Kidney (tissue), 13 donors: ENCODE measurements at regions not wholly inside any gene's neighbourhood (a gene's known extent, or its start where the extent isn't known, plus 50 kb on each side); places are given as distances from the start of the nearest gene placed in this dataset.
A peak's percentile ranks its signal among the peaks of the same experiment; 100 is the strongest.

Source experiments
- DNase-seq, 5 donors: peaks; one replicate each; pipeline ENCODE4 v3.0.0-alpha.2; 2013 to 2020
- FAIRE-seq: peaks from 2 replicates; lab custom pipeline; 2012; peaks lifted over from hg19 to GRCh38; lab: Jason Lieb, UNC
- H3K27ac ChIP-seq, 2 donors: one replicate each; pipeline ENCODE4 v1.7.0; 2013; ENCODE audit warnings: low read depth in 2 of 2, low read length in 2 of 2, inconsistent platforms in 1 of 2
- H3K27me3 ChIP-seq: one replicate; pipeline ENCODE4 v1.7.1; 2013; ENCODE audit warnings: low read length, inconsistent platforms; ENCODE audit not compliant: control insufficient read depth, insufficient read depth
- H3K36me3 ChIP-seq, 3 donors: one replicate each; pipeline versions ENCODE4 v1.7.0 to v1.7.1; 2013; ENCODE audit warnings: low read length in 3 of 3, control low read depth in 1 of 3, inconsistent platforms in 1 of 3; ENCODE audit not compliant: insufficient read depth in 3 of 3, control insufficient read depth in 2 of 3
- H3K4me1 ChIP-seq, 3 donors: one replicate each; pipeline versions ENCODE4 v1.7.0 to v1.7.1; 2013; ENCODE audit warnings: low read length in 3 of 3, inconsistent platforms in 1 of 3, low read depth in 1 of 3; ENCODE audit not compliant: control insufficient read depth in 2 of 3, insufficient read depth in 2 of 3
- H3K4me3 ChIP-seq, 3 donors: one replicate each; pipeline versions ENCODE4 v1.7.0 to v1.8.1; 2013; ENCODE audit warnings: low read length in 3 of 3, control low read depth in 1 of 3, inconsistent platforms in 1 of 3
- H3K9ac ChIP-seq, 3 donors: one replicate each; pipeline versions ENCODE4 v1.7.0 to v1.7.1; 2013; ENCODE audit warnings: low read length in 3 of 3, control low read depth in 1 of 3, inconsistent platforms in 1 of 3
- H3K9me3 ChIP-seq, 3 donors: one replicate each; pipeline versions ENCODE4 v1.7.0 to v1.7.1; 2013; ENCODE audit warnings: low read length in 3 of 3, control low read depth in 1 of 3, inconsistent platforms in 1 of 3; ENCODE audit not compliant: control insufficient read depth in 2 of 3, insufficient read depth in 1 of 3
- CTCF ChIP-seq: IDR thresholded peaks from 3 replicates; pipeline ENCODE4 v1.5.1; 2012; ENCODE audit warnings: mild to moderate bottlenecking, moderate library complexity, borderline replicate concordance; ENCODE audit not compliant: insufficient read depth; ENCODE audit errors: extremely low read depth
- intact Hi-C: fragments of 100-400 bp; cut with DNase I; formaldehyde crosslinking; loops from one replicate; pipeline ENCODE4 v1.11.1; 2022
- donor health status: control.
- donor health status: control.
- donor health status: control.
- donor health status: control.
- donor health status: control.
- donor health status: DM: yes; HTN: yes; CAD: no.
- donor health status: Normal renal cell carcinoma (clear cell type).

GRCh38 chr14:23694949-23695663 is 58.9 kb downstream of the DHRS2 start:
- Histone ChIP-seq H3K4me1 (peaks cover 0 to 10% (median 5%) of the 10 kb centered on the region in 3 donors), H3K27ac (no peak overlapping the region), H3K27me3 (no peaks in the 10 kb centered on the region), H3K4me3 (peak overlapping the region; percentile 17 to 59 (median 57)), H3K36me3 (no peaks in the 10 kb centered on the region), H3K9ac (no peak overlapping the region), H3K9me3 (no peaks in the 10 kb centered on the region)
- TF ChIP-seq CTCF: no peak
- intact Hi-C loops: no loop called here
- FAIRE-seq (no peak), DNase-seq (peak in 4 of 5 donors; percentile 57 to 73 (median 66))

DNA sequence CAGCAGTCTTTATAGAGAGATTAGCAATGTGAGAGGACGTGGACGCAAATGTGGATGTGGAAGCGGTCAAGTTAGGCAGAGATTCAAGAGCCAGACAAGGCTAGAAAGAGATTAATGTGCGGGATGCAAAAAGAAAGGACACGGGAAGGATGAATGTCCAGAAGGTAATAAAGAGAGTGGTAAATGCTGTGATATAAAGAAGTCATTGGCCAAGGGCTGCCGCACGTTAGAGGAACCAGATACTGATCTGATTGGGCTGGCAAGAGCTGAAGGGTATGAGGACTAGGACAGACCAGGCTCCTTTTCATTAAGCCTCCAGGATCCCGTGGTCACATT is 59.5 kb downstream of the DHRS2 start:
- H3K9me3 ChIP-seq: no peaks in the 10 kb centered on the region
- DNase-seq: no peak
- H3K4me1 ChIP-seq: peaks cover 0 to 10% (median 5%) of the 10 kb centered on the region in 3 donors
- no peaks in the 10 kb centered on the region for H3K27me3 ChIP-seq
- no peak for FAIRE-seq
- TF ChIP-seq CTCF: no peak
- H3K27ac ChIP-seq: no peak overlapping the region
- intact Hi-C loops: no loop called here
- H3K4me3 ChIP-seq: peak overlapping the region; percentile 17 to 59 (median 17)
- no peaks in the 10 kb centered on the region for H3K36me3 ChIP-seq
- no peak overlapping the region for H3K9ac ChIP-seq

GRCh38 chr14:23696701-23697239 is 60.6 kb downstream of the DHRS2 start:
- H3K4me1 ChIP-seq: peaks cover 0 to 10% (median 5%) of the 10 kb centered on the region in 3 donors
- FAIRE-seq: no peak
- no peak for TF ChIP-seq CTCF

GRCh38 chr14:23697680-23698079 is 61.5 kb downstream of the DHRS2 start:
- FAIRE-seq (no peak), DNase-seq (no peak)
- no peaks in the 10 kb centered on the region for H3K9me3 ChIP-seq
- no peaks in the 10 kb centered on the region for H3K36me3 ChIP-seq
- H3K9ac ChIP-seq: no peak overlapping the region
- H3K27me3 ChIP-seq: no peaks in the 10 kb centered on the region
- H3K4me3 ChIP-seq: no peak overlapping the region
- intact Hi-C loops: no loop called here
- H3K27ac ChIP-seq: no peak overlapping the region
- TF ChIP-seq CTCF: no peak
- H3K4me1 ChIP-seq: peaks cover 0 to 10% (median 5%) of the 10 kb centered on the region in 3 donors

More at GRCh38 chr14:23696701-23697239, 60.6 kb downstream of the DHRS2 start:
- no peaks in the 10 kb centered on the region for H3K27me3 ChIP-seq
- peak in 1 of 5 donors; percentile 27 for DNase-seq
- intact Hi-C loops: no loop called here
- no peak overlapping the region for H3K4me3 ChIP-seq
- H3K9me3 ChIP-seq: no peaks in the 10 kb centered on the region
- H3K9ac ChIP-seq: no peak overlapping the region
- H3K27ac ChIP-seq: no peak overlapping the region
- H3K36me3 ChIP-seq: no peaks in the 10 kb centered on the region
